DND-41 (cell line): ENCODE measurements at regions not wholly inside any gene's neighbourhood (a gene's known extent, or its start where the extent isn't known, plus 50 kb on each side); places are given as distances from the start of the nearest gene placed in this dataset.

Source experiments
- EZH2 ChIP-seq: IDR thresholded peaks from 3 replicates; pipeline ENCODE4 v1.6.1; 2012; ENCODE audit warnings: borderline replicate concordance, low read depth, mild to moderate bottlenecking, moderate library complexity, low read length, inconsistent platforms; ENCODE audit not compliant: severe bottlenecking
- TF ChIP-seq, protein P1 (sequence below): IDR thresholded peaks from 2 replicates; pipeline ENCODE4 v1.5.1; 2012; ENCODE audit warnings: borderline replicate concordance, low read length, moderate library complexity, mild to moderate bottlenecking; ENCODE audit not compliant: poor library complexity, severe bottlenecking; ENCODE audit errors: extremely low read depth

DNA sequence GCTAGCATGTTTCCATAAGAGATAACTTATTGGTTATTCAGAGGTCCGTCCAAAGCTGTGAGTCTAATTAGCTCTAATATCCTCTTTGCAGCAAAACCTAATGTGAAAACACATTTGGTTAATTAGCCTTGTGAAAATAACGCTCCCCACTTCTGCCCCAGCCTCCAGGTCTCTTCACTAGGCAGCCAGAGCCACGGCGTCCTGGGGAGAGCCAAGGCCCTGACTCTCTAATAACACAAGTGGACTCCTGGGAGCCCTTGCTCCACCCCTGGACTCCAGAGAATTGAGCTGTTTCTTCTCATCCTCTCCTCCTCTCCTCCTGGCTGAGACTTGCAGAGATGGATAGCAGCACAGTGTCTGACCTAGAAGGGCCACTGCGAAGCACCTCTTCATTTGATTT lies 78.8 kb downstream of the CCDC185 start:
- TF ChIP-seq, protein P1, sequence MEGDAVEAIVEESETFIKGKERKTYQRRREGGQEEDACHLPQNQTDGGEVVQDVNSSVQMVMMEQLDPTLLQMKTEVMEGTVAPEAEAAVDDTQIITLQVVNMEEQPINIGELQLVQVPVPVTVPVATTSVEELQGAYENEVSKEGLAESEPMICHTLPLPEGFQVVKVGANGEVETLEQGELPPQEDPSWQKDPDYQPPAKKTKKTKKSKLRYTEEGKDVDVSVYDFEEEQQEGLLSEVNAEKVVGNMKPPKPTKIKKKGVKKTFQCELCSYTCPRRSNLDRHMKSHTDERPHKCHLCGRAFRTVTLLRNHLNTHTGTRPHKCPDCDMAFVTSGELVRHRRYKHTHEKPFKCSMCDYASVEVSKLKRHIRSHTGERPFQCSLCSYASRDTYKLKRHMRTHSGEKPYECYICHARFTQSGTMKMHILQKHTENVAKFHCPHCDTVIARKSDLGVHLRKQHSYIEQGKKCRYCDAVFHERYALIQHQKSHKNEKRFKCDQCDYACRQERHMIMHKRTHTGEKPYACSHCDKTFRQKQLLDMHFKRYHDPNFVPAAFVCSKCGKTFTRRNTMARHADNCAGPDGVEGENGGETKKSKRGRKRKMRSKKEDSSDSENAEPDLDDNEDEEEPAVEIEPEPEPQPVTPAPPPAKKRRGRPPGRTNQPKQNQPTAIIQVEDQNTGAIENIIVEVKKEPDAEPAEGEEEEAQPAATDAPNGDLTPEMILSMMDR, result no peak
- TF ChIP-seq EZH2, result no peak
